ENCODE measurements at regions not wholly inside any gene's neighbourhood (a gene's known extent, or its start where the extent isn't known, plus 50 kb on each side); places are given as distances from the start of the nearest gene placed in this dataset.

DNA sequence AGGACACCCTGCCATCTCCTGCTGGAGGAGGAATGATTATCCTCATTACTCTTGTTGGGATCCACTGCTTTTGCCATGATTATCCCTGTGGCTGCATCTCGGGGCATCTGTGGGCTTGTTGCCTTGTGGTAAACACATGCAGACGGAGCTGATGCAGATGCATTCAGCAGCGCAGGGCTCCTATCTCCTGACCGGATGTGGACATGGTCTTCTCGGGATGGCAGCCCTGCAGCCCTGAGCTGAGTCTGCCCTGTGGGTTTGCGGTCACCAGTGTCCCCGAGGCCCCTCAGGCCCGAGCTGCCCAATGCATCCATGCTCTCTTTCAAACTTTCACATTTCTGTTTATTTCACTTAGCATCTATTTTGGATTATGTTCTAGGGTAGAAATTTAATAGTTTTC lies 250.4 kb upstream of the IRX1 start:
- DNase-seq (no peak), ATAC-seq (no peak)
- Histone ChIP-seq H3K9ac (ENCODE audit: low read length) (no peak overlapping the region), H3K4me2 (ENCODE audit: low read length) (no peak overlapping the region), H3F3A (ENCODE audit: low read length, unreplicated experiment) (no peaks in the 10 kb centered on the region), H3K27me3 (ENCODE audit: low read length) (no peaks in the 10 kb centered on the region), H3K36me3 (ENCODE audit: low read depth, low read length) (no peaks in the 10 kb centered on the region), H4K20me1 (ENCODE audit: low read length) (no peaks in the 10 kb centered on the region), H3K27ac (ENCODE audit: low read length) (no peak overlapping the region), H2AFZ (ENCODE audit: low read length) (no peak overlapping the region), H3K79me2 (ENCODE audit: low read length) (no peaks in the 10 kb centered on the region), H3K9me3 (ENCODE audit: low read length) (0 out of 2 replicates have a peak, but pooled peaks cover under 1% of the 10 kb centered on the region), H3K4me3 (ENCODE audit: low read length) (no peak overlapping the region), H3K4me1 (ENCODE audit: insufficient read depth, low read length) (no peaks in the 10 kb centered on the region), H3K9me2 (replicated peaks; ENCODE audit: low read length) (no peaks in the 10 kb centered on the region)
- TF ChIP-seq, protein P1, sequence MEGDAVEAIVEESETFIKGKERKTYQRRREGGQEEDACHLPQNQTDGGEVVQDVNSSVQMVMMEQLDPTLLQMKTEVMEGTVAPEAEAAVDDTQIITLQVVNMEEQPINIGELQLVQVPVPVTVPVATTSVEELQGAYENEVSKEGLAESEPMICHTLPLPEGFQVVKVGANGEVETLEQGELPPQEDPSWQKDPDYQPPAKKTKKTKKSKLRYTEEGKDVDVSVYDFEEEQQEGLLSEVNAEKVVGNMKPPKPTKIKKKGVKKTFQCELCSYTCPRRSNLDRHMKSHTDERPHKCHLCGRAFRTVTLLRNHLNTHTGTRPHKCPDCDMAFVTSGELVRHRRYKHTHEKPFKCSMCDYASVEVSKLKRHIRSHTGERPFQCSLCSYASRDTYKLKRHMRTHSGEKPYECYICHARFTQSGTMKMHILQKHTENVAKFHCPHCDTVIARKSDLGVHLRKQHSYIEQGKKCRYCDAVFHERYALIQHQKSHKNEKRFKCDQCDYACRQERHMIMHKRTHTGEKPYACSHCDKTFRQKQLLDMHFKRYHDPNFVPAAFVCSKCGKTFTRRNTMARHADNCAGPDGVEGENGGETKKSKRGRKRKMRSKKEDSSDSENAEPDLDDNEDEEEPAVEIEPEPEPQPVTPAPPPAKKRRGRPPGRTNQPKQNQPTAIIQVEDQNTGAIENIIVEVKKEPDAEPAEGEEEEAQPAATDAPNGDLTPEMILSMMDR (conservative IDR thresholded peaks at IDR 0.05; ENCODE audit: low read depth, low read length): no peak
- TF ChIP-seq EZH2phosphoT487 (IDR thresholded peaks at IDR 0.05; ENCODE audit: borderline replicate concordance, low read length) (no peak), EZH2 (IDR thresholded peaks at IDR 0.05; ENCODE audit: low read length, unreplicated experiment) (no peak)
- intact Hi-C loops (cut with micrococcal nuclease): no loop called here
- ChIA-PET POLR2A (ENCODE audit: unreplicated experiment) (no interaction called here), CTCF (no interaction called here)
- no TSS peak for BruUV-seq (replicated peaks)

DNA sequence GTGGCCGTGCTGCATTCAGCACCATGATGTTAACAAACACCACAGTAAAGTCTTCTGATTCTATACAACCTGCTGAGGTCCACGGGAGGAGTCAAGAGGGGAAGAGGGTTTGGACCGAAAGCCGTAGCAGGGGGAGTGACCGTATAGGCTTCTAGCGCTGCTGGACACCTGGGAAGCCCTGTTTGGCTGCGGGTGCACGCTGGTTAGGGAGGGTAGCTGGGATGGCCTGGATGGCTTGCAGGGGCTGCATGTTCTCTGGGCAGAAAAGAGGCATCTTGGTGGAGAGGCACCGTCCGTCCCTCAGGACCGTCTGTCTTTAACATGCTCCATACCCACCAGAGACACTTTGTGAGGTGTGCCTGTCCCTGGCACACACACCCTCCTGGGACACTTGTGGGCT lies 251.0 kb upstream of the IRX1 start:
- Histone ChIP-seq H3K9me2 (replicated peaks; ENCODE audit: low read length) (no peaks in the 10 kb centered on the region), H3K9ac (ENCODE audit: low read length) (no peak overlapping the region), H3K4me2 (ENCODE audit: low read length) (no peak overlapping the region), H3K79me2 (ENCODE audit: low read length) (no peaks in the 10 kb centered on the region), H2AFZ (ENCODE audit: low read length) (no peak overlapping the region), H3K36me3 (ENCODE audit: low read depth, low read length) (no peaks in the 10 kb centered on the region), H3K27me3 (ENCODE audit: low read length) (no peaks in the 10 kb centered on the region), H3F3A (ENCODE audit: low read length, unreplicated experiment) (no peaks in the 10 kb centered on the region), H3K4me3 (ENCODE audit: low read length) (no peak overlapping the region), H4K20me1 (ENCODE audit: low read length) (no peaks in the 10 kb centered on the region), H3K27ac (ENCODE audit: low read length) (no peak overlapping the region), H3K9me3 (ENCODE audit: low read length) (no peaks in the 10 kb centered on the region), H3K4me1 (ENCODE audit: insufficient read depth, low read length) (no peaks in the 10 kb centered on the region)
- POLR2A ChIA-PET (ENCODE audit: unreplicated experiment): no interaction called here
- DNase-seq (no peak), ATAC-seq (no peak)
- CTCF ChIA-PET: no interaction called here
- BruUV-seq (replicated peaks): no TSS peak
- TF ChIP-seq, protein P1 (conservative IDR thresholded peaks at IDR 0.05; ENCODE audit: low read depth, low read length): no peak
- TF ChIP-seq EZH2 (IDR thresholded peaks at IDR 0.05; ENCODE audit: low read length, unreplicated experiment) (no peak), EZH2phosphoT487 (IDR thresholded peaks at IDR 0.05; ENCODE audit: borderline replicate concordance, low read length) (no peak)
- intact Hi-C loops (cut with micrococcal nuclease): no loop called here

GRCh38 chr5:3343911-3344310 lies 251.7 kb upstream of the IRX1 start:
- ChIA-PET CTCF (no interaction called here), POLR2A (ENCODE audit: unreplicated experiment) (no interaction called here)
- Histone ChIP-seq H3K9ac (ENCODE audit: low read length) (no peak overlapping the region), H3K27ac (ENCODE audit: low read length) (no peak overlapping the region), H3K27me3 (ENCODE audit: low read length) (no peaks in the 10 kb centered on the region), H3K36me3 (ENCODE audit: low read depth, low read length) (no peaks in the 10 kb centered on the region), H2AFZ (ENCODE audit: low read length) (no peak overlapping the region), H3K4me1 (ENCODE audit: insufficient read depth, low read length) (no peaks in the 10 kb centered on the region), H4K20me1 (ENCODE audit: low read length) (no peaks in the 10 kb centered on the region), H3F3A (ENCODE audit: low read length, unreplicated experiment) (no peaks in the 10 kb centered on the region), H3K79me2 (ENCODE audit: low read length) (no peaks in the 10 kb centered on the region), H3K4me2 (ENCODE audit: low read length) (no peak overlapping the region), H3K9me2 (replicated peaks; ENCODE audit: low read length) (no peaks in the 10 kb centered on the region), H3K9me3 (ENCODE audit: low read length) (no peaks in the 10 kb centered on the region), H3K4me3 (ENCODE audit: low read length) (no peak overlapping the region)
- no peak for ATAC-seq
- DNase-seq: no peak
- TF ChIP-seq EZH2phosphoT487 (IDR thresholded peaks at IDR 0.05; ENCODE audit: borderline replicate concordance, low read length) (no peak), EZH2 (IDR thresholded peaks at IDR 0.05; ENCODE audit: low read length, unreplicated experiment) (no peak)
- TF ChIP-seq, protein P1 (conservative IDR thresholded peaks at IDR 0.05; ENCODE audit: low read depth, low read length): no peak
- intact Hi-C loops (cut with micrococcal nuclease): no loop called here
- BruUV-seq (replicated peaks): no TSS peak
